Skeletal muscle satellite cell (primary cell): ENCODE measurements at regions not wholly inside any gene's neighbourhood (a gene's known extent, or its start where the extent isn't known, plus 50 kb on each side); places are given as distances from the start of the nearest gene placed in this dataset.
A peak's percentile ranks its signal among the peaks of the same experiment; 100 is the strongest.

Experiments
- H3K27me3 ChIP-seq: 2 replicates; pipeline ENCODE4 v1.7.0; 2013; ENCODE audit warnings: low read length; ENCODE audit not compliant: control insufficient read depth, insufficient read depth
- H3K36me3 ChIP-seq: 2 replicates; pipeline ENCODE4 v1.7.0; 2013; ENCODE audit warnings: mild to moderate bottlenecking, control low read depth, low read length; ENCODE audit not compliant: insufficient read depth
- H3K4me1 ChIP-seq: 2 replicates; pipeline ENCODE4 v1.7.0; 2013; ENCODE audit warnings: low read length; ENCODE audit not compliant: control insufficient read depth, insufficient read depth
- H3K4me2 ChIP-seq: 2 replicates; pipeline ENCODE4 v1.7.0; 2013; ENCODE audit warnings: mild to moderate bottlenecking, low read length
- H3K4me3 ChIP-seq: 2 replicates; pipeline ENCODE4 v1.7.0; 2013; ENCODE audit warnings: low read length
- H3K9ac ChIP-seq: 2 replicates; pipeline ENCODE4 v1.7.0; 2013; ENCODE audit warnings: mild to moderate bottlenecking, low read depth, low read length, moderate library complexity
- H3K9me3 ChIP-seq: replicated peaks from 2 replicates; pipeline ENCODE4 v1.7.0; 2013; ENCODE audit warnings: mild to moderate bottlenecking, control low read depth, low read length

DNA sequence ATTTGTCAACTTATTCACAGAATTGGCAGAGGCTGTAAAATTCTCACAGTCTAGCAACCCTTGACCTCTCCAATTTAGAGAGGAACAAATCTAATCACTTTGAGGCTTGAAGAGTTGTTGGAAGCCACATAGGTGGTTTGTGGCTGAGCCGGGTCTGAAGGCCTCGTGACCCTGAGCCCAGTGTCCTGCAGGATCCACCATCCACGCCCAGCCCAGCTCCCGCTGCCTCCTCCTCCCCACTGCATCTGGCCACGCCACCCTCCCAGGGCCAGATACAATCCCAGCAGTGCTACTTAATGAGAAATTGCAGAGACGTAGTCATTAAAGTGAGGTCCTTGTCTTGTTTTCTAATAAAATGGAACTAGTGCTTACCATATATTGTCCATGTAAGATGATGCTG lies 81.4 kb upstream of the SHH start:
- Histone ChIP-seq H3K36me3 (no peaks in the 10 kb centered on the region), H3K27me3 (no peaks in the 10 kb centered on the region), H3K9ac (no peak overlapping the region), H3K4me2 (no peak overlapping the region), H3K9me3 (no peaks in the 10 kb centered on the region), H3K4me3 (no peak overlapping the region), H3K4me1 (no peaks in the 10 kb centered on the region)

DNA sequence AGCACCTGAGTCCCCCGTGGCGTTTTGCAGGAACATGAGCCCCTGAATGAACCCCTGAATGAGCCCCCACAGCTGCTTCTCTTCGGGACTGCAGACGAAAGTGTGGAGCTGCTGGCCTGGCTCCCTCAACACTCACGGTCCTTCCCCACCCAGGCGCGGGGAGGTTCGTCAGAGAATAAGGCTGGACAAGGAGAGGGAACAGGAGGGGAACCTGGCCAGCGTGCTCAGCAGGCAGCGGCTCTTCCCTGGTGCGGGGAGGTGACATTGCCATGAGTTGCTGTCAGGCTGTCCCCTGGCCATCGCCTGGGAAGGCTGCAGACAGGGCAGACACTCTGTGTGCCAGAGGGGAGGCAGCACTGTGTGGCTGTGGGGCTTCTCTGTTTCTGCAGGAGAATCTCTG lies 80.9 kb upstream of the SHH start:
- Histone ChIP-seq H3K4me3 (no peak overlapping the region), H3K27me3 (no peaks in the 10 kb centered on the region), H3K4me1 (no peaks in the 10 kb centered on the region), H3K4me2 (no peak overlapping the region), H3K9ac (no peak overlapping the region), H3K9me3 (no peaks in the 10 kb centered on the region), H3K36me3 (no peaks in the 10 kb centered on the region)

DNA sequence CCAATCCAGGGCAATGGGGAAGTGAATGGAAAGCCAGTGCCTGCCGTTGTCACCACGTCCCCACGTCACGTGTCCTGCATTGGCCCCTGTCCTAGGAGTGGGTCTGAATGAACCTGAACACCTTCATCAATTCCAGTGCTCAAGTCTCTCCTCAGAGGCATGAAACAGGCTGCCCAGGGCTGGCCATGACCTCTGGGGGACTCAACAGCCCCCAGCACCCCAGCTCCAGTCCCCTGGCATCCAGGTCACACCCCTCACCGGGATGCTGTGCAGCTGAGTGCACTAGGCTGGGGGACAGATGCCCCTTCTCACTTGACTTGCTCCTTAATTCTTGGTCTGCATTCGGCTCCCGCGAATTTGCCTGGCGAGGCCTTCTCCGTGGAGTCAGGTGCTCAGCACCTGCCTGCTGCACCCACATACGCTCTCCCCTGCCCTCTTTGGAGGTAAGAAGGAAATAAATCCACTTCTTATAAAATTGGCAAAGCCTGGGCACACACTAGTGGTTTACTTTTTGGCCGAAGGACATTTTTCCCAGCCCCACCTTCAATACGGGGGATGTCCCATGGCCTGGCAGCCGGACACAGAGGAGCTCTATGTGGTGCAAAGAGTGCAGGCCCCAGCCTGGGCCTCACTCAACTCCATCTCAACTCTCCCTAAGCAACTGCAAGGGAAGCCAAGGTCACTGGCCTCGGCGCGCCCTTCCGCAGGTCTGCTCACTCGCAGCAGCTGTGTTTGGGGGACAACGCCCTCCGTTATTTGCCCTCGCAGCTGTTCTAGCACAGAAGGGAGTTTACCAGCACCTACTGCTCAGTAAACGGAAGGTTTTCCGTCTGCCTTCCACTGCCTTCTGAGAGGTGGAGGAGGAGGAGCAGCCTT lies 77.6 kb upstream of the SHH start:
- Histone ChIP-seq H3K4me3 (no peak overlapping the region), H3K9me3 (no peaks in the 10 kb centered on the region), H3K36me3 (no peaks in the 10 kb centered on the region), H3K4me1 (peaks cover 4% of the 10 kb centered on the region), H3K9ac (no peak overlapping the region), H3K27me3 (no peaks in the 10 kb centered on the region), H3K4me2 (no peak overlapping the region)

DNA sequence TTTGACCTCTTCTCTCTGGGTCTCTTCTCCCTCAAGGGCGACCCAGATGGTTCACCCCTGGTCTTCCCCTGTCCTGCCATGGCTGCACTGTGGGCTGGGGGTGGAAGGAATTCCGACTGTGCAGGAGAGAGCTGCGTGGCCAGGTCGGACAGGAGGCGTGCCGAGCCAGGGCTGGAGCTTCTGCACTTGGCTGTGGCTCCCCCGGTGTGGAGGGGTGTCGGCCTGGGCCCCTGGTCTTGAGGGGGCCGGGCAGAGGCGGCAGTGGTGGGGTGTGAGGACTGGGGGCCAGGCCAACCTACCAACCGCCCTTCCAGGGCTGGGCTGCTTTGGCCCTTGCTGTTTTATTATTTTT lies 74.9 kb upstream of the SHH start:
- H3K4me2 ChIP-seq, result no peak overlapping the region
- H3K27me3 ChIP-seq, result no peaks in the 10 kb centered on the region
- H3K4me1 ChIP-seq, result peaks cover 15% of the 10 kb centered on the region
- no peak overlapping the region for H3K9ac ChIP-seq
- H3K4me3 ChIP-seq, result no peak overlapping the region
- H3K36me3 ChIP-seq, result no peaks in the 10 kb centered on the region
- H3K9me3 ChIP-seq, result no peaks in the 10 kb centered on the region

DNA sequence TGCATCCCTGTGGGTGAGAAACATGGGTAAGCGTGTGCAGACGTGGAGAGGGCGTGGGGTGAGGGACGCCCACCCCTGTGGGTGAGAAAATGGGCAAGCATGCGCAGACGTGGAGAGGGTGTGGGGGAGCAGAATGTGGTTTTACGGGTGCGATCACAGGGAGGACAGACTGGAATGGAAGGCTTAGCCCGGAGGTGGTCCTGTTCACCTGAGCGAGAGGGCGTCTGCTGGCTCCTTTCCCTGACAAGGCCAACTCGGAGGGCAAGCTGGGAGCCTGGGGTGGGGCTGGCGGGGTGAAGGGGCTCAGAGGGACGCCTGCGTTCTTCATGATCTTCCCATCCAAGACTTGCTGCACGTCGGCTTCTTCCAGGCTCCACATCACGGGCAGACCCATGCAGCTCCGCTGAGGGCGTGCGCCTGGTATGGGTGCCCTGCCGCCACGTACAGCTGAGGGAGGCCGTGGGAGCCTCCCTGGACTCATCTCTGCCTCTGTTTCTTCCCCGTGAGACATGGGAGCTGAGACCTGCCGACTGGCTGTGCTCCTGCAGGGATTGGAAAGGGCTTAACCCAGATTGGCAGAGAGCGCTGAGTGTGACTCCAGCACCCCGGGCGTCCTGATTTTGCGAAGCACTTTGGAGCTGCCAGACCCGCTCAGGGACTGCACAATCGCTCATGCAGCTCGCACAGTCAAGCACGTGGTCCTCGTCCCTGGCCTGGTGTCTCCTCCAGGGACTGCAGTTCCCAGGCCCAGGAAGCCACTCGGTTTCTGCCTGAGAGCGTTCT lies 74.3 kb upstream of the SHH start:
- H3K9me3 ChIP-seq, result no peaks in the 10 kb centered on the region
- peaks cover 16% of the 10 kb centered on the region for H3K4me1 ChIP-seq
- H3K9ac ChIP-seq, result no peak overlapping the region
- no peak overlapping the region for H3K4me2 ChIP-seq
- H3K27me3 ChIP-seq, result no peaks in the 10 kb centered on the region
- no peaks in the 10 kb centered on the region for H3K36me3 ChIP-seq
- no peak overlapping the region for H3K4me3 ChIP-seq

DNA sequence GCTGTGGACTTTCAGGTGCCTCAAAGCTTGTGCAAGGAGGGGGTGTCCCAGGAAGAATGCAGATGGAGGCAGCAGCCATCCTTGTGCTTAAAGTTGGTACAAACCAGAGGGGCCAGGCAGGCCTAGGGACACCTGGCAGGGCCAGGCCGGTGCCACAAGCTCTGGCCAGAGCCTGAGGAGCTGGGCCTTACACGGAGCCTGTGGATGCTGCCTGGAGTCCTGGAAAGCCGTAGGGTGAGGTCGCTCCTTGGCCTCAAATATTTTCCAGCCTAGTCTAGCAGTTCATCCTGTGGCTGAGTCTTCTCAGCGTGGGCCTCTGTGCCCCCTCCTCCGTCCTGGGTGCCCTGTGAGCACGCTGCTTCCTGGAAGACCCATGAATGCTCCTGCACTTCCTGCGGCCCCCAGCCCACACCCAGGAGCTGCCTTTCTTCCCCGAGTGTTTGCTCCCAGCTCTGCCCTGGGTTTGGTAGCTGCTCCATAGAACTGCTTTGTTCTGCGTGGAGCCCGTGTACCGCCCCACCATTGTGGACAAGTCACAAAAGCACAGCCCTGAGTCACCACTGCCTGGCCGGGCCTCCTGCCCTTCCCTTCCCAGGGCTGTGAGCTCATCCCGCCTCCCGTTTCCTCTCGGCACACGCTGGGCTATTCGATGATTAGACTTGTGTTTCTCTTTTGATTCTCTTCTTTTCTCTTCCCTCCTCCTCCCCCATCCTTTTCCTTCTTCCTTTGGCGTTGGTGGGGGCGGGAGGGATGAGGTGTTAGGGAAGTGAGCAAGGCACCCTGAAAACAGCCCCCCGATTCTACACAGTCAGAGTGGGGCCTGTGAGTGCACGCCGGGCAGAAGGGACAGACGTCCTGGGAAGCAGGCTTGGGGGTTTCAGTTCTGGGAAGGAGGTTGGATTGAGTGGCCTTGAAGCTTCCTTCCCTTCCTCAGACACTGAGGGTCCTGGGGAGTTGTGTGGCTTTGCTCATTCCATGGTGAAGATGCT lies 73.2 kb upstream of the SHH start:
- no peaks in the 10 kb centered on the region for H3K9me3 ChIP-seq
- peaks cover 16% of the 10 kb centered on the region for H3K4me1 ChIP-seq
- H3K9ac ChIP-seq, result no peak overlapping the region
- no peaks in the 10 kb centered on the region for H3K36me3 ChIP-seq
- H3K27me3 ChIP-seq, result no peaks in the 10 kb centered on the region
- H3K4me2 ChIP-seq, result peak overlapping the region; percentile 42
- H3K4me3 ChIP-seq, result peak overlapping the region; percentile 12

DNA sequence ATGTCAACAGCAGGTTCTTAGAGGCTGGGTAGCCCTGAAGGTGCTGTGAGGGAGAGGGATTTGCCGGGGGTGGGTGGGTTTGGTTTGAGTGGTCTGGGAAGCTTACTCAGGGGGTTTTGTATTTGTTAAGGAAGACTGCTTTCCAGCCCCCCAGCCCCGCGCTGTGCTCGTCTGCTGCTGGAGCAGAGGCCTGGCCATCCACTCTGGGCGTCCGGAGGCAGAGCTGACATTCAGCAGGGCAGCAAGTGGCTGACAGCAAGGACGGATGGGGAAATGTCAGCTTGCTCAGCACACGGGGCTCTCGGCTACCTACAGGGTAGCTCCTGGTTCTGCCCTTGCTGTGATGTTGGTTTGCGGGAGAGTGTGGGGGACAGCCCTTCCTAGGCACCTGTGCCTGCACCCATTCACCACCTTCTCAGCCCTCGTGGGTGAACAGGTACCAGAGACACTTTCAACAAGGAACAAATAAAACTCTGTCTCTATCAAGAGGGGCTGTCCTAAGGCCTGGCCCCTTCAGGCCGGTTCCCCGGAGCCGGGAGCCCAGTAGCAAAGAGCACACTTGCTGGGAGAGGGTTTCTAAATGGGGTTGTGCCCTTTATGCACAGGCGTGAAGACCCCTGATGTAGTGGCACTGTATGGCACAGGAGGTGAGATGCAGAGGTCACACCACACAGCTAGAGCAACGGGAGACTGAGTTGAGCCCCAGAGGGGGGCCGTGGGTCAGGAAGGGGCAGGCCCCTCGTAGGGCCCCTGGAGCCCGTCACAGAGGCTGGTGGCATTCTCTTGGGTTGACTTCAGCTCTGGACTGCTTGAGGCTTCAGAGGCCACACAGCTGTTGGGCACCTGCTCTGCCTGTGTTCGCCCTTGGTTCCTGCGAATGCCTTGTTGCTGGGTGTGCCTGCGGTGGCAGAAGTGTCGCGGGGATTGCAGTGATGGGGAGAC lies 72.2 kb upstream of the SHH start:
- no peaks in the 10 kb centered on the region for H3K27me3 ChIP-seq
- no peaks in the 10 kb centered on the region for H3K9me3 ChIP-seq
- H3K4me1 ChIP-seq, result peaks cover 16% of the 10 kb centered on the region
- no peak overlapping the region for H3K4me2 ChIP-seq
- no peak overlapping the region for H3K4me3 ChIP-seq
- H3K9ac ChIP-seq, result no peak overlapping the region
- H3K36me3 ChIP-seq, result no peaks in the 10 kb centered on the region

DNA sequence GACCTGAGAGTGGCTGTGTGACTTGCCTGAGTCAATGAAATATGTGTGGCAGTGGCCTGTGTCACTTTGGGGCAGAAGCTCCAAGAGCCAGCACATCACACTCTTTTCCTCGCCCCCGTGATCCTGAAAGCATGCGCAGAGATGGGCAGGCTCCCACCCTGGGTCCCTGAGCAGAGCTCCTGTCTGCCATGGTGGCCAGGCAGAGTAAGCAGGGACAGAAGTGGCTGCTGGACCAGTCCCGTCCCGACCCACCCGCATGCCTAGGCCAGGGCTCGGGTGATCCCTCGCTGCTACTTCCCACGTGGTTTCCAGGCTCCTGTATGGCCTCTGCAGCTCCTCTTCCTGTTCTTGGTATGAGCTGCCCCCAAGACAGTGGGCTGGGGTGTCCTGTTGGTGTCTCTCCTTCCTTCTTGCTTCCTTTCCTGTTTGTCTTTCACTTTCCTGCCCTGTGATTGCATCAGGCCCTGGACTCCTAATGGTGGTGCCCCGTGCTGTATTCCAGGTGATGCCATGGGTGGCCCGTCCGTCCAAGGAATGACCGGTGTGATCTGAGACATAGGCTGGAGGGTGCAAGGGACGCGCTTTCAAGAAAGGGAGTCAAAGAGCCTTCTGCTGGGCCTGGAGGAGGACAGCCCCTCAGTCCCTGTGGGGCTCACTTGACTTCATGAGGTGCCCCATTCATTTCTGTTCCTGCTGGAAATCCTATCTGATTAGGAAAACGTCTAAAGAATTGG lies 71.4 kb upstream of the SHH start:
- peaks cover 16% of the 10 kb centered on the region for H3K4me1 ChIP-seq
- H3K36me3 ChIP-seq, result no peaks in the 10 kb centered on the region
- H3K9ac ChIP-seq, result peak overlapping the region; percentile 25
- no peaks in the 10 kb centered on the region for H3K9me3 ChIP-seq
- no peaks in the 10 kb centered on the region for H3K27me3 ChIP-seq
- H3K4me2 ChIP-seq, result no peak overlapping the region
- no peak overlapping the region for H3K4me3 ChIP-seq

DNA sequence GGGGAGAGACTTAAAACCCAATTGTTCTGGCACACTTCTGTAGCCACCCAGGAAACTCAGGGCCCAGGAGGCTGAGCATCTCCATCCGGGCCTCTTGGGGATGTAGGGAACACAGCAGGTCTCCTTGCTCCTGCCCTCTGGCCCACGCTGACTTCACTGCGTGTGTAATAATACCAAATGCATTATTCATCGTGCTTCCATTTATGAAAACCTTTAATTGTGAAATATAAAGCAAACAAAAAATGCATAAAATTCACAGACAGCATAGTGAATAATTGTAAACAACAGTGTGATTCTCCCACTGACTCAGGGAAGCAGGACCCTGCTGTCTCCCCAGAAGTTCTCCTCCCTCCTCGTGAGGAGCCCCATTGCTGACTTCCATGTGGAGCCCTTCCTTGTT lies 70.3 kb upstream of the SHH start:
- Histone ChIP-seq H3K36me3 (no peaks in the 10 kb centered on the region), H3K27me3 (no peaks in the 10 kb centered on the region), H3K4me2 (no peak overlapping the region), H3K4me3 (no peak overlapping the region), H3K9ac (peak overlapping the region; percentile 25), H3K9me3 (no peaks in the 10 kb centered on the region), H3K4me1 (peaks cover 16% of the 10 kb centered on the region)
